ENCODE measurements at regions not wholly inside any gene's neighbourhood (a gene's known extent, or its start where the extent isn't known, plus 50 kb on each side); places are given as distances from the start of the nearest gene placed in this dataset.
"Not testable (repeated sequence)": the region's sequence is repeated elsewhere in the genome, so short reads cannot be mapped to it uniquely, and the experiment has no call there.

- not testable (repeated sequence) for H3K27me3 ChIP-seq (replicated peaks); H3K36me3 ChIP-seq; H3K27ac ChIP-seq; H3K4me3 ChIP-seq; DNase-seq (ENCODE audit: low read depth in 1 of 2, low spot score in 2 of 2); H3K4me1 ChIP-seq (replicated peaks); H3K9me3 ChIP-seq (replicated peaks)
These were observed 117.6 kb upstream of the PITX1 start for GRCh38 chr5:135151660-135152059.

DNA sequence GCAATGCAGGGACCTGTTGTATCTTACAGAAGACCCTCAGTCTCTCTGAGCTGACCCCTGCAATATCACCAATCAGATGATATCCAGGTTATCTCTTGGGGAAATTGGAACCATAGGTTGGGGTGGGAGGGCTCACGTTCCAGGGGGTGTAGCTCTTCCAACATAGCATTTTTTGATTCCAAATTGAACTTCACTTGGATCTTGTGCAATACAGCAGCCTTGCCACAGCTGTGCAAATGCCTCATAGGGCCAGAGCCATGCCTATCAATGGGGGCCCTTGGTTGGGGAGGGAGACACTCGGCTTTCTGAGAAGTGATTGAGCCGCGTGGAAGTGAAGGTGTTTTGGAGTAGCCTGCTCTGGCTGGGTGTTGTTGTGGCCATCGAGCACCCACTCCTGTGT lies 117.2 kb upstream of the PITX1 start:
- H3K4me3 ChIP-seq, result no peak overlapping the region
- no peaks in the 10 kb centered on the region for H3K27me3 ChIP-seq (replicated peaks)
- DNase-seq (ENCODE audit: low read depth in 1 of 2, low spot score in 2 of 2), result peak in 1 of 2 experiments; percentile 37
- H3K27ac ChIP-seq, result no peak overlapping the region
- H3K9me3 ChIP-seq (replicated peaks), result no peaks in the 10 kb centered on the region
- no peaks in the 10 kb centered on the region for H3K36me3 ChIP-seq
- H3K4me1 ChIP-seq (replicated peaks), result no peaks in the 10 kb centered on the region

GRCh38 chr5:135150767-135151166 lies 116.7 kb upstream of the PITX1 start:
- Histone ChIP-seq H3K9me3 (replicated peaks) (no peaks in the 10 kb centered on the region), H3K4me1 (replicated peaks) (no peaks in the 10 kb centered on the region), H3K4me3 (no peak overlapping the region), H3K36me3 (no peaks in the 10 kb centered on the region), H3K27me3 (replicated peaks) (no peaks in the 10 kb centered on the region), H3K27ac (no peak overlapping the region)
- no peak for DNase-seq (ENCODE audit: low read depth in 1 of 2, low spot score in 2 of 2)

DNA sequence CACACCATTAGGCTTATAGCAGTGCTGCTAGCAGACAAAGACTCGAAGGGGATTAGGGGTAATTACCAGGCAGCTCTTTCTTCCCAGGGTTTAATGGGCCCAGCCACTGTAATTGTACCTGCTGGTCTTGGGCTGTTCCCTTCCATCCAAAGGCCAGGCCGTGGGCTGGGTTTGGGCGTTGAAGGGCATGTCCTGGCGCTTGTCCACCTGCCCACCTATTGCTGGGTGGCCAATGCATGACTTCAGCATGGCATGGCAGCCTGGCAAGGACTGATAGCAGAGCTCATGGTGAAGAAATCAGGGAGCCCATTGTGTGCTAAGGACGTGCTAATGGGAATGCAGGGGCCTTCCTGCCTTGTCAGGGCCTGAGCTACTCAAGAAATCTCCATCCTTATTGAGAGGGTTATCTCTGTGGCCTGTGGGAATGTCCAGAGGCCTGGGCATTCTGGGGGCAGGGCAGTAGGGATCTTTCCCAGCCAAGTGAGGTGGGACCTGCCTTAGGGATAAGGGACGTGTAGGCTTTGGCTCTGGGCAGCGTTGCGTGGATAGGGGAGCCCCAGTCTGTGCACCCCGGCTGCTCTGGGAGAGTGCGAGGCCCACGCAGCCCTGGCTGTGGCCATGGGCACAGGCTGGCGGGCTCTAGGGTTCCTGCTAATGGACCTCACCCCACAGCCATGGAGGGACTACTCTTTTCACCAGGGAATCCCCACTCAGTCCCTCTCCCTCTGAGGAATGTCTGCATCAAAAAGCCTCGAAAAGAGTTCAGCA lies 116.1 kb upstream of the PITX1 start:
- Histone ChIP-seq H3K4me3 (no peak overlapping the region), H3K4me1 (replicated peaks) (no peaks in the 10 kb centered on the region), H3K27me3 (replicated peaks) (no peaks in the 10 kb centered on the region), H3K27ac (no peak overlapping the region), H3K9me3 (replicated peaks) (no peaks in the 10 kb centered on the region), H3K36me3 (no peaks in the 10 kb centered on the region)
- peak in 1 of 2 experiments; percentile 41 for DNase-seq (ENCODE audit: low read depth in 1 of 2, low spot score in 2 of 2)

DNA sequence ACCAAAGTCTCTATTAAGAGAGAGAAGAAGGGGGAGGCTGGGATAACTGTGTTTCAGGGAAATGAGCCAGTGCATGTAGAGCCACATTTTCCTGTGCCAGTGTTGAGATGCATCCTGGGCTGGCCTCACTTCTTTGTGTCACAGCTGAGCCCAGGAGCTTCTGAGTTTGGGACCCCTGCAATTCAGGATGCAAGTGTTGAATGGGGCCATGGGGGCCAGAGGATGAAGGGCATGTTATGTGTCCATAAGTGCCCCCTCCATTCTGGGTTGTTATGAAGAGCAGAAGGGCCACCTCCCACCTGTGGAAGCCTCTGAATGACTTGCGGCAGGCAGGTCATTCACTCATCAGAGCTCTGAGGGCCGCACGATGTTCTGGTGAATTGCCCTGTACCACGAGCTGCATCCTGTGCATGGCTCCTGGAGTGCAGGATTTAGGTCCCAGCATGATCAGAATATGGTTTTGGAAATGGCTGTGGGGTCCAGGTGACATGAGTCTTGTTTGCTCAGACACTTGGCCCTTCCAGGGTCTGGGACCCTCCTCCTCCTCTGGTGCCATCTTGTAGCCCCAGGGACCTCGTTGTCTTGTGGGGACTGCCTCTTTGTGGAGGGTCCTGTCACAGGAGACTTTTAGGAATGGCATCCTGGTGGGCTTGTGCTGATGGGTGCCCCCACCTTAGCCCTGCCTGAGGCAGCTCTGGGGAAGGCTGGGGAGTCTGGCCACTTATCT lies 115.4 kb upstream of the PITX1 start:
- no peaks in the 10 kb centered on the region for H3K36me3 ChIP-seq
- peak in 1 of 2 experiments; percentile 41 for DNase-seq (ENCODE audit: low read depth in 1 of 2, low spot score in 2 of 2)
- H3K9me3 ChIP-seq (replicated peaks), result no peaks in the 10 kb centered on the region
- no peaks in the 10 kb centered on the region for H3K4me1 ChIP-seq (replicated peaks)
- H3K27ac ChIP-seq, result no peak overlapping the region
- H3K27me3 ChIP-seq (replicated peaks), result no peaks in the 10 kb centered on the region
- H3K4me3 ChIP-seq, result no peak overlapping the region

DNA sequence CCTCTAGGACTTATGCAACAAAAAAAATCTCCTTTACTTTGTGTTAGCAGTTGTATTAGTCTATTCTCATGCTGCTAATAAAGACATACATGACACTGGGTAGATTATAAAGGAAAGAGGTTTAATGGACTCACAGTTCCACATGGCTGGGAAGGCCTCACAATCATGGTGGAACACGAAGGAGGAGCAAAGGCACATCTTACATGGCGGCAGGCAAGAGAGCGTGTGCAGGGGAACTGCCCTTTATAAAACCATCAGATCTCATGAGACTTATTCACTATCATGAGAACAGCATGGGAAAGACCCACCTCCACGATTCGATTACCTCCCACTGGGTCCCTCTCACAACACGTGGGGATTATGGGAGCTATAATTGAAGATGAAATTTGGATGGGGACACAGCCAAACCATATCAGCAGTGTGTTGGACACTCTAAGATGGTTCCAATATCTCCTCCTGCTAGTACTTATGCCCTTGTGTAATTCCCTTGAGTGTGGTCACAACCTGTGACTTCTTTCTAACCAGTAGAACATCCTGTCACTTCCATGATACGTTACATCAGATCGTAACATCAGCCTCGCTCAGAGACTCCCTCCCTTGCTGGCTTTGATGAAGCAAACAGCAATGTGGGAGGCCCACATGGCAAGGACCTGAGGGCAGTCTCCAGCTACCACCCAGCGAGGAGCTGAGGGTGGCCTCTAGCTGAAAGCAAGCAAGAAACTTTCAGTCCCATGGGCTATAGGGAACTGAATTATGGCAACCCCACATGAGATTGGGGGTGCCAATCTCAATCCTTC lies 113.5 kb upstream of the PITX1 start:
- Histone ChIP-seq H3K27ac (no peak overlapping the region), H3K4me1 (replicated peaks) (no peaks in the 10 kb centered on the region), H3K36me3 (no peaks in the 10 kb centered on the region), H3K9me3 (replicated peaks) (no peaks in the 10 kb centered on the region), H3K4me3 (no peak overlapping the region), H3K27me3 (replicated peaks) (no peaks in the 10 kb centered on the region)
- DNase-seq (ENCODE audit: low read depth in 1 of 2, low spot score in 2 of 2), result peak in 1 of 2 experiments; percentile 36

GRCh38 chr5:135145985-135146384 lies 112.0 kb upstream of the PITX1 start:
- H3K27ac ChIP-seq, result no peak overlapping the region
- H3K27me3 ChIP-seq (replicated peaks), result no peaks in the 10 kb centered on the region
- H3K4me1 ChIP-seq (replicated peaks), result no peaks in the 10 kb centered on the region; the same call in 1 of the 2 replicates
- H3K4me3 ChIP-seq, result no peak overlapping the region
- DNase-seq (ENCODE audit: low read depth in 1 of 2, low spot score in 2 of 2), result no peak
- no peaks in the 10 kb centered on the region for H3K9me3 ChIP-seq (replicated peaks)
- no peaks in the 10 kb centered on the region for H3K36me3 ChIP-seq

DNA sequence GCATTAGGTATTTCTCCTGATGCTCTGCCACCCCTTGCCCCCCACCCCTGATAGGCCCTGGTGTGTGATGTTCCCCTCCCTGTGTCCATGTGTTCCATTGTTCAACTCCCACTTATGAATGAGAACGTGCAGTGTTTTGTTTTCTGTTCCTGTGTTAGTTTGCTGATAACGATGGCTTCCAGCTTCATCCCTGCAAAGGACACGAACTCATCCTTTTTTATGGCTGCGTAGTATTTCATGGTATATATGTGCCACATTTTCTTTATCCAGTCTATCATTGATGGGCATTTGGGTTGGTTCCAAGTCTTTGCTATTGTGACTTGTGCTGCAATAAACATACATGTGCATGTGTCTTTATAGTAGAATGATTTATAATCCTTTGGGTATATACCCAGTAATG lies 109.7 kb upstream of the PITX1 start:
- peaks cover 21% of the 10 kb centered on the region for H3K4me1 ChIP-seq (replicated peaks)
- not testable (repeated sequence) for H3K9me3 ChIP-seq (replicated peaks); H3K36me3 ChIP-seq; H3K27me3 ChIP-seq (replicated peaks); H3K4me3 ChIP-seq; DNase-seq (ENCODE audit: low read depth in 1 of 2, low spot score in 2 of 2); H3K27ac ChIP-seq

GRCh38 chr5:135141303-135142268 lies 107.6 kb upstream of the PITX1 start:
- H3K4me3 ChIP-seq, result no peak overlapping the region
- H3K36me3 ChIP-seq, result no peaks in the 10 kb centered on the region
- no peaks in the 10 kb centered on the region for H3K27me3 ChIP-seq (replicated peaks)
- no peak overlapping the region for H3K27ac ChIP-seq
- DNase-seq (ENCODE audit: low read depth in 1 of 2, low spot score in 2 of 2), result no peak
- peaks cover 22% of the 10 kb centered on the region for H3K4me1 ChIP-seq (replicated peaks)
- H3K9me3 ChIP-seq (replicated peaks), result no peaks in the 10 kb centered on the region

- Histone ChIP-seq H3K36me3 (no peaks in the 10 kb centered on the region), H3K4me1 (replicated peaks) (peaks cover 22% of the 10 kb centered on the region), H3K9me3 (replicated peaks) (no peaks in the 10 kb centered on the region), H3K27me3 (replicated peaks) (no peaks in the 10 kb centered on the region), H3K4me3 (no peak overlapping the region), H3K27ac (no peak overlapping the region)
- no peak for DNase-seq (ENCODE audit: low read depth in 1 of 2, low spot score in 2 of 2)
These were observed 106.6 kb upstream of the PITX1 start for GRCh38 chr5:135140446-135141204.

- peak in 1 of 2 experiments; percentile 56 for DNase-seq (ENCODE audit: low read depth in 1 of 2, low spot score in 2 of 2)
- Histone ChIP-seq H3K27ac (no peak overlapping the region), H3K4me3 (no peak overlapping the region), H3K4me1 (replicated peaks) (peaks cover 22% of the 10 kb centered on the region), H3K27me3 (replicated peaks) (no peaks in the 10 kb centered on the region), H3K36me3 (no peaks in the 10 kb centered on the region), H3K9me3 (replicated peaks) (no peaks in the 10 kb centered on the region)
These were observed 105.5 kb upstream of the PITX1 start for GRCh38 chr5:135139381-135140134.

Data from SJSA1 (cell line).